MM.1S (cell line): ENCODE measurements at regions not wholly inside any gene's neighbourhood (a gene's known extent, or its start where the extent isn't known, plus 50 kb on each side); places are given as distances from the start of the nearest gene placed in this dataset.

Experiments
- CTCF ChIP-seq: fragments of 300-600 bp; sonication (generic); IDR thresholded peaks from 2 replicates; pipeline ENCODE4 v1.5.1; 2016; ENCODE audit warnings: antibody characterized with exemption, low read length, mixed read lengths
- EZH2 ChIP-seq: fragments of 300-600 bp; sonication (generic); optimal IDR thresholded peaks from 2 replicates; pipeline ENCODE3; 2017; ENCODE audit warnings: low read depth, mild to moderate bottlenecking, antibody characterized with exemption, low read length, mixed read lengths
- EZH2phosphoT487 ChIP-seq: fragments of 300-600 bp; sonication (generic); IDR thresholded peaks from 2 replicates; pipeline ENCODE4 v1.6.1; 2018; ENCODE audit warnings: antibody characterized with exemption, low read length

DNA sequence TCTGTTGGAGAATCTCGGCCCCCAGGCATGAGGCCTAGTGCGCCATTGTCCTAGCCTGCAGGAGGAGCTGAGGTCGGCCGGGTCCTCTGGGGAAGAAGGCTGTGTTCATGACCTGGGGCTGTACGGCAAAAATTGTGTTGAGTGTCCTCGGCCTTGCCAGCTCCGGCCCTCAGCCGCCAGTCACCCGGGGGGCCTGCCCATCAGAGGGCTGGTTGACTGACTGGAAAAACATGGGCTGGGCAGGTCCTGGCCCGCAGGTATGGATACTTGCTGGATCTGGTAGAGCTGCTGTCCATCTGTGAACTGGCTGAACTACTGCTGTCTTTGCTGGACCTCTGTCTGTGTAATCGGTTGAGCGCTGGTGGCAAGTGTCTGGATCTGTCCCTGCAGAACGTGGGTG is 136.7 kb upstream of the GAS1 start:
- TF ChIP-seq CTCF = no peak
- TF ChIP-seq EZH2 = no peak
- TF ChIP-seq EZH2phosphoT487 = no peak
